Cardiac fibroblast (primary cell): ENCODE measurements at regions not wholly inside any gene's neighbourhood (a gene's known extent, or its start where the extent isn't known, plus 50 kb on each side); places are given as distances from the start of the nearest gene placed in this dataset.

Experiments
- DNase-seq, 2 donors: peaks; one replicate each; pipeline versions ENCODE4 v3.0.0 to v3.0.0-alpha.2; 2010; ENCODE audit warnings: low read depth in 2 of 2
- H3K4me3 ChIP-seq, 2 donors: replicated peaks in 1 of 2; 1 replicate in 1 of 2; 2 replicates in 1 of 2; pipeline ENCODE4 v1.5.1; 2011; ENCODE audit warnings: low read depth in 2 of 2, low read length in 2 of 2, mild to moderate bottlenecking in 2 of 2, moderate library complexity in 1 of 2
- TF ChIP-seq, protein P1 (sequence below): IDR thresholded peaks from one replicate; pipeline ENCODE4 v1.5.1; 2011; ENCODE audit warnings: low read depth, mild to moderate bottlenecking, low read length, inconsistent platforms

DNA sequence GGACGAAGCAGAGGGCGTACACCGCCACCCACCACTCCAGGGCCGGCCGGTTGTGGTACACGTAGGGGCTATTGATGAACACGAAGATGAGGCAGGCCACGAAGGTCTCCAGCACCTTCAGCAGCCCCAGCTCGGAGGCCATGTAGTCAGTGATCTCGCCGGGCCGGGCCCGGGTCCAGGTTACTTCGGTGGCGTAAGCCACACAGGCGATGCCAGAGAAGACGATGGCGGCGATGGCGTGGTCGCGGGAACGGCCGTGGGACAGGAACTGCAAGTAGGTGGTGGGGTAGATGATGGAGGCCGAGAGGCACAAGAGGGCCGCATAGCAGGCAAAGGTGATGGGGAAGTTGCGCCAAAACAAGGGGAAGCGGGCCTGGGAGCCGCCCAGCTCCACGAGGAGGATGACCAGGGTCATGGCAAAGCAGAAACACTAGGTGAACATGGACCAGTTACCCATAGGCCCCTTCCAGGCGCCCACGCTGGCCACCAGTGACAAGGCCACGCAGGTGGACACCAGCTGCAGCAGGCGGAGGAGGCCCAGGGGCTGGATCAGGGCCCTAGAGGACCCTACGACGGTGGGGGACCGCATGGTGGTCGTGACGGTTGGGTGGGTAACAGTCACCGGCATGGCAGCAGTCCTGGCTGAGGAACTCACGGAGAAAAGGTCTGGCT is 128.4 kb upstream of the FAM98A start:
- TF ChIP-seq, protein P1, sequence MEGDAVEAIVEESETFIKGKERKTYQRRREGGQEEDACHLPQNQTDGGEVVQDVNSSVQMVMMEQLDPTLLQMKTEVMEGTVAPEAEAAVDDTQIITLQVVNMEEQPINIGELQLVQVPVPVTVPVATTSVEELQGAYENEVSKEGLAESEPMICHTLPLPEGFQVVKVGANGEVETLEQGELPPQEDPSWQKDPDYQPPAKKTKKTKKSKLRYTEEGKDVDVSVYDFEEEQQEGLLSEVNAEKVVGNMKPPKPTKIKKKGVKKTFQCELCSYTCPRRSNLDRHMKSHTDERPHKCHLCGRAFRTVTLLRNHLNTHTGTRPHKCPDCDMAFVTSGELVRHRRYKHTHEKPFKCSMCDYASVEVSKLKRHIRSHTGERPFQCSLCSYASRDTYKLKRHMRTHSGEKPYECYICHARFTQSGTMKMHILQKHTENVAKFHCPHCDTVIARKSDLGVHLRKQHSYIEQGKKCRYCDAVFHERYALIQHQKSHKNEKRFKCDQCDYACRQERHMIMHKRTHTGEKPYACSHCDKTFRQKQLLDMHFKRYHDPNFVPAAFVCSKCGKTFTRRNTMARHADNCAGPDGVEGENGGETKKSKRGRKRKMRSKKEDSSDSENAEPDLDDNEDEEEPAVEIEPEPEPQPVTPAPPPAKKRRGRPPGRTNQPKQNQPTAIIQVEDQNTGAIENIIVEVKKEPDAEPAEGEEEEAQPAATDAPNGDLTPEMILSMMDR, result no peak
- no peak for DNase-seq
- H3K4me3 ChIP-seq, result no peak overlapping the region

DNA sequence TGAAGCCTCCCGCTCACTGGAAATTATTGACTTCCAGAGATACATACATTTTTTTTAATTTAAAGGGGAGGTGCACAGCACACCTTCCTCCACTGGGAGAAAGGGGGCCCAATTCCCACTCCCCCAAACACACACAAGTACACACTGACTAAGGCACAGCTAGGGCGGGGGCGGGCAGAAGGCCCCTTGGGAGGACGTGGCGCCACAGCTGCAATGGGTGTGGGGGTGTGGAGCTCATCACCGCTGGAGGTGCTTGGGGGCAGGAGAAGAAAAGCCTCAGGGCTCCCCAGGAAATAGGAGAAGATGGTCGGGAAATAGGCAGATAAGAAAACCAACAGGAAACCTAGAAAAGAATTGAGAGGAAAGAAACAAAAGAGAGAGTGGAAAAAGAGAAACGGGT is 127.3 kb upstream of the FAM98A start:
- TF ChIP-seq, protein P1, result no peak
- no peak for DNase-seq
- no peak overlapping the region for H3K4me3 ChIP-seq

DNA sequence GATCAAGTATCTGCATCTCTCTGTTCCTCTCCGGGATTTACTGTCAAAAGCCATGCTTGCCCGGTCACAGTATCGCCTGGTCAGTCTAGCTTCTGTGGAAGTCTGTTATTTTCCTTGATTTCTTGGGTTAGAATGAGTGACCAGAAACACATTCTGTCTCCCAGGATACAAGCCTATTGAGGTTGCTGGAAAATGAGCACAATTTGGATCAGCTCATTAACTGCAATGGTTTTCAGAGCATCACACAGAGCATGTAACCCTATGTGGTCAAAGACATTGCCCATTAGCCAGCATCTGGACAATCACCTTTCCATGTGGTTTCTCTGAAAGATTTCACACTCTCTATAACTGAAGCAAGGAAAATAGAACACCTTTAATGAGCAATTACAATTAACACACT is 124.2 kb upstream of the FAM98A start:
- TF ChIP-seq, protein P1, result no peak
- DNase-seq, result no peak
- no peak overlapping the region for H3K4me3 ChIP-seq

DNA sequence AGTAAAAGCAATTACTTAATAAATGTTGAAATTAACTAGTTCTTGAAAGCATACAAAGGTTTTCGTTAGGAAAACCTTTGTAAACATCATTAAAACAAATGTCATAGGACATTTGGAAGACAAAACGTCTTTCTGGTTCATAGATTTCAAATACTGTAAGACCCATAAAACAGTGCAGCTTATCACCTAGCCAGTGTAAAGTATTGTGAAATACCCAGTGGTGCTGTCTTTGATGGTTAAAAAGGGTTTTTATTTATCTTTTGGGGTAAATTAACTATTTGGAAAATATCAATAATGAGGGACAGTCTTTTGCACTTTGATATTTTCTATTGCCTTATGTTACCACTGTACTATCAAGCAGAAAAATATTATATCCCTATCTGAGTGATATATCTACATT is 120.0 kb upstream of the FAM98A start:
- H3K4me3 ChIP-seq, result no peak overlapping the region
- no peak for DNase-seq
- TF ChIP-seq, protein P1, result no peak

DNA sequence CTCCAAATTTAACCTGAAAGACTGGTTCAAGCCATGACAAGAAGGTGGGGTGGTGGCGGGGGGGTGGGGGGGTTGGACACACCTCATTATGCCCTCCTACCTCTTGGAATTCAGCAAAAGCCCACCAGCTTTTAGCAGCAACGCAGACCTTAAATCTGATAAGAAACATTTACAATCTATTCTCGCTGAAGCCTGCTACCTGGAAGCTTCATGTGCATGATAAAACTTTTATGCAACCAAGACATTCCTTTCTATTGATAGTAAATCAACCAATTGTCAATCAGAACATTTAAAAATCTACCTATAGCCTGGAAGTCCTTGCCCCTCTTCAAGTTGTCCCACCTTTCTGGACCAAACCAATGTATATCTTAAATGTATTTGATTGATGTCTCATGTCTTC is 113.6 kb upstream of the FAM98A start:
- no peak overlapping the region for H3K4me3 ChIP-seq
- DNase-seq, result no peak
- TF ChIP-seq, protein P1, result no peak

DNA sequence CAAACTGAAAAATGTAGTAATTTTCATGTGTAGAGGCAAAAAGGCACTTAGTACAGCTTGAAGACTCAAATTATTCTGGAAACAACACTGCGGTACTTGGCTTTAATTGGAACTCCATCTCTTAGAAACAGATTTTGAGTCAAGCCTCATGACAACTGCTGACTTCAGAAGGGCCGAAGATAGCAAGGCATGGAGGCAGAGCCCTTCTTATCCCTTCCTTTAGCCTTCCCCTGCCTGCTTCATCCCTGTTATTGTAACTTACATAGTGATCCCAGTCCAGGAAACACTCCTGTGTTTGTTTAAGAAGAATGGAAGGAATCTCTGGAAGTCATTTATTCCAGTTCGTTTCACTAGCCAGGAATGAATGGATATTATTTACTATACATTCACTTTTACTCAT is 110.9 kb upstream of the FAM98A start:
- TF ChIP-seq, protein P1, result no peak
- no peak for DNase-seq
- H3K4me3 ChIP-seq, result no peak overlapping the region

DNA sequence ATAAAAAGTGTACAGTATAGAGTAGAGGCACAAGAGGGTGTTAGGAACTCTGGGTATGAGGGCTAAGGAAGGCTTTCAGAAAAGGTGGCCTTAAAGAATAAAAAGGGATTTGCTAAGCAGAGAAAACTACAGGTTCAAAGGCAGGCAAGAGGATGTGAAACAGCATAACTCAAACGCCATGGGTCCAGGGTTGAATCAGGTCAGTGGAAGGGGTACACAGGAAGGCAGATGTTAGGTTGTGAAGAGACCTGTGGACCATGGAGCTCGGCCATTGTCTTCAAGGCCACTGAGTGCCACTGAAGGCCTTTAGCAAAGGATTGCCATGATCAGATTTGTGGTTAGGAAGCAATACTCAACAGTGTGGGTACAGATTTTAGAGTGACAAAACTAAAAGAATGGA is 108.2 kb upstream of the FAM98A start:
- TF ChIP-seq, protein P1, result no peak
- H3K4me3 ChIP-seq, result no peak overlapping the region
- no peak for DNase-seq
